MM.1S (cell line): ENCODE measurements at regions not wholly inside any gene's neighbourhood (a gene's known extent, or its start where the extent isn't known, plus 50 kb on each side); places are given as distances from the start of the nearest gene placed in this dataset.

Experiments used
- DNase-seq: peaks from one replicate; pipeline ENCODE4 v3.0.0-alpha.2; 2015
- H2AFZ ChIP-seq: fragments of 300-600 bp; sonication (generic); 2 replicates; pipeline ENCODE4 v1.6.0; 2016; ENCODE audit warnings: antibody characterized with exemption, low read length
- H3F3A ChIP-seq: fragments of 300-600 bp; sonication (generic); 2 replicates; pipeline ENCODE4 v1.6.1; 2016; ENCODE audit warnings: mild to moderate bottlenecking, antibody characterized with exemption, low read length, moderate library complexity, mixed read lengths; ENCODE audit not compliant: insufficient read depth
- H3K27ac ChIP-seq: fragments of 300-600 bp; sonication (generic); 2 replicates; pipeline ENCODE4 v1.5.1; 2016; ENCODE audit warnings: mild to moderate bottlenecking, low read length
- H3K27me3 ChIP-seq: fragments of 300-600 bp; sonication (generic); replicated peaks from 2 replicates; pipeline ENCODE4 v1.6.0; 2016; ENCODE audit warnings: low read length; ENCODE audit not compliant: insufficient read depth
- H3K36me3 ChIP-seq: fragments of 300-600 bp; sonication (generic); replicated peaks from 2 replicates; pipeline ENCODE4 v1.6.1; 2016; ENCODE audit warnings: mild to moderate bottlenecking, low read length, mixed read lengths; ENCODE audit not compliant: insufficient read depth
- H3K4me1 ChIP-seq: fragments of 300-600 bp; sonication (generic); 2 replicates; pipeline ENCODE4 v1.6.1; 2016; ENCODE audit warnings: low read length, mixed read lengths
- H3K4me2 ChIP-seq: fragments of 300-600 bp; sonication (generic); 2 replicates; pipeline ENCODE4 v1.6.0; 2016; ENCODE audit warnings: low read depth, low read length
- H3K4me3 ChIP-seq: fragments of 300-600 bp; sonication (generic); 2 replicates; pipeline ENCODE4 v1.5.1; 2016; ENCODE audit warnings: low read length, mixed read lengths
- H3K79me2 ChIP-seq: fragments of 300-600 bp; sonication (generic); 2 replicates; pipeline ENCODE4 v1.6.1; 2016; ENCODE audit warnings: mixed run types, low read length, mixed read lengths
- H3K9ac ChIP-seq: fragments of 300-600 bp; sonication (generic); 2 replicates; pipeline ENCODE4 v1.6.1; 2016; ENCODE audit warnings: low read length, mixed read lengths
- H3K9me2 ChIP-seq: fragments of 300-600 bp; sonication (generic); replicated peaks from 2 replicates; pipeline ENCODE4 v1.6.1; 2016; ENCODE audit warnings: mild to moderate bottlenecking, low read length, mixed read lengths; ENCODE audit not compliant: insufficient read depth
- H3K9me3 ChIP-seq: fragments of 300-600 bp; sonication (generic); replicated peaks from 2 replicates; pipeline ENCODE4 v1.6.1; 2016; ENCODE audit warnings: mild to moderate bottlenecking, low read length, mixed read lengths; ENCODE audit not compliant: insufficient read depth
- H4K20me1 ChIP-seq: fragments of 300-600 bp; sonication (generic); 2 replicates; pipeline ENCODE4 v1.6.1; 2016; ENCODE audit warnings: mild to moderate bottlenecking, low read length, moderate library complexity, mixed read lengths; ENCODE audit not compliant: insufficient read depth
- EZH2 ChIP-seq: fragments of 300-600 bp; sonication (generic); optimal IDR thresholded peaks from 2 replicates; pipeline ENCODE3; 2017; ENCODE audit warnings: low read depth, mild to moderate bottlenecking, antibody characterized with exemption, low read length, mixed read lengths
- EZH2phosphoT487 ChIP-seq: fragments of 300-600 bp; sonication (generic); IDR thresholded peaks from 2 replicates; pipeline ENCODE4 v1.6.1; 2018; ENCODE audit warnings: antibody characterized with exemption, low read length
- TF ChIP-seq, protein P1 (sequence below): fragments of 300-600 bp; sonication (generic); IDR thresholded peaks from 2 replicates; pipeline ENCODE4 v1.5.1; 2016; ENCODE audit warnings: antibody characterized with exemption, low read length, mixed read lengths

GRCh38 chrX:4762196-4762595 is 1048.7 kb upstream of the PRKX start:
- Histone ChIP-seq H3K27ac (no peak overlapping the region), H3K9me2 (no peaks in the 10 kb centered on the region), H3K79me2 (no peaks in the 10 kb centered on the region), H4K20me1 (no peaks in the 10 kb centered on the region), H3K9me3 (no peaks in the 10 kb centered on the region), H3K4me1 (no peaks in the 10 kb centered on the region), H3K27me3 (no peaks in the 10 kb centered on the region), H3F3A (no peaks in the 10 kb centered on the region), H3K9ac (no peak overlapping the region), H3K36me3 (no peaks in the 10 kb centered on the region), H3K4me3 (no peak overlapping the region), H3K4me2 (no peak overlapping the region), H2AFZ (no peak overlapping the region)
- TF ChIP-seq EZH2phosphoT487 (no peak), EZH2 (no peak)
- TF ChIP-seq, protein P1, sequence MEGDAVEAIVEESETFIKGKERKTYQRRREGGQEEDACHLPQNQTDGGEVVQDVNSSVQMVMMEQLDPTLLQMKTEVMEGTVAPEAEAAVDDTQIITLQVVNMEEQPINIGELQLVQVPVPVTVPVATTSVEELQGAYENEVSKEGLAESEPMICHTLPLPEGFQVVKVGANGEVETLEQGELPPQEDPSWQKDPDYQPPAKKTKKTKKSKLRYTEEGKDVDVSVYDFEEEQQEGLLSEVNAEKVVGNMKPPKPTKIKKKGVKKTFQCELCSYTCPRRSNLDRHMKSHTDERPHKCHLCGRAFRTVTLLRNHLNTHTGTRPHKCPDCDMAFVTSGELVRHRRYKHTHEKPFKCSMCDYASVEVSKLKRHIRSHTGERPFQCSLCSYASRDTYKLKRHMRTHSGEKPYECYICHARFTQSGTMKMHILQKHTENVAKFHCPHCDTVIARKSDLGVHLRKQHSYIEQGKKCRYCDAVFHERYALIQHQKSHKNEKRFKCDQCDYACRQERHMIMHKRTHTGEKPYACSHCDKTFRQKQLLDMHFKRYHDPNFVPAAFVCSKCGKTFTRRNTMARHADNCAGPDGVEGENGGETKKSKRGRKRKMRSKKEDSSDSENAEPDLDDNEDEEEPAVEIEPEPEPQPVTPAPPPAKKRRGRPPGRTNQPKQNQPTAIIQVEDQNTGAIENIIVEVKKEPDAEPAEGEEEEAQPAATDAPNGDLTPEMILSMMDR = no peak
- no peak for DNase-seq

DNA sequence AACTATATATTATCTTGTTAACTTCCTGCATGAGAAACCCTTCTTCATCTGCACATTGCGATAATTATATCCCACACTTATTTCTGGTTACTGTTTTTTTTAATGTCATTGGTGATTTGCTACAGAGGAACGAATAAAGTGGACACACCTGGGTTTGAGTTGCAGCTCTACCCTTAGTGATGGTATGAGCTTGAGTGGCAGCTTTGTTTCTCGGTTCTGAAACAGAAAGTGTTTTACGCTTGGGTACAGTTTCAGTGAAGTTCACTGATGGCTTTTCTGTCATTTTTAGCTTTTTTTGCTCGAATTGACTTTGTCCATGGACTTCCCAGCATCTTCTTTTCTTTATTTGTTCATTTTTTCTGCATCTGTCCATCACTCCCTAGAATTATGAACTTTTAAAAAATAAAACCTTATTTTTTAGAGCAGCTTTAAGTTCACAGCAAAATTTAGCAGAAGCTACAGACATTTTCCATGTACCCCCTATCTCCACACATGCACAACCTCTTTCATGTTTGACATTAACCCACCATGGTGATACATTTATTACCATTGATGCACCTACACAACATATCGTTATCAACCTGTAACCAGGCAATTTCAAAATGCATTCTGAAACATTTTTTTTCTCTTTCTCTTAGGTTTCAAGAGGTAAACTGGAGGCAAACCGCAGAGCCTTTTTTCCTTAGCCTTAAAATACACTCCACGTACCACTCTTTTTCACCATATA is 1041.6 kb upstream of the PRKX start:
- H3K27ac ChIP-seq = peak overlapping the region; percentile 80; the same call in 1 of the 2 replicates
- H3K79me2 ChIP-seq = no peaks in the 10 kb centered on the region
- peak overlapping the region; percentile 49; the same call in 1 of the 2 replicates for H3K9ac ChIP-seq
- no peaks in the 10 kb centered on the region for H3K27me3 ChIP-seq
- peaks cover 11% of the 10 kb centered on the region for H3K4me1 ChIP-seq
- no peaks in the 10 kb centered on the region for H3K9me3 ChIP-seq
- no peaks in the 10 kb centered on the region for H3K36me3 ChIP-seq
- H3F3A ChIP-seq = peaks cover 16% of the 10 kb centered on the region
- H3K4me2 ChIP-seq = peak overlapping the region; percentile 72
- peak; percentile 77 for DNase-seq
- peak overlapping the region; percentile 37; the same call in 1 of the 2 replicates for H3K4me3 ChIP-seq
- H2AFZ ChIP-seq = peak overlapping the region; percentile 48; the same call in 1 of the 2 replicates
- no peaks in the 10 kb centered on the region for H3K9me2 ChIP-seq
- TF ChIP-seq EZH2 = no peak
- TF ChIP-seq, protein P1 = no peak
- no peaks in the 10 kb centered on the region for H4K20me1 ChIP-seq

GRCh38 chrX:4741024-4741423 is 1027.6 kb upstream of the PRKX start:
- Histone ChIP-seq H3K4me3 (no peak overlapping the region), H3K9ac (no peak overlapping the region), H3F3A (no peaks in the 10 kb centered on the region), H3K4me2 (no peak overlapping the region), H3K4me1 (no peaks in the 10 kb centered on the region), H3K9me2 (no peaks in the 10 kb centered on the region), H3K27me3 (no peaks in the 10 kb centered on the region), H3K36me3 (no peaks in the 10 kb centered on the region), H3K27ac (no peak overlapping the region), H3K9me3 (no peaks in the 10 kb centered on the region), H3K79me2 (no peaks in the 10 kb centered on the region), H4K20me1 (no peaks in the 10 kb centered on the region), H2AFZ (no peak overlapping the region)
- TF ChIP-seq EZH2phosphoT487 (no peak), EZH2 (no peak)
- TF ChIP-seq, protein P1 = no peak
- no peak for DNase-seq
